ENCODE measurements at regions not wholly inside any gene's neighbourhood (a gene's known extent, or its start where the extent isn't known, plus 50 kb on each side); places are given as distances from the start of the nearest gene placed in this dataset.

GRCh38 chr2:30374380-30374779 is 72.7 kb upstream of the LCLAT1 start:
- Histone ChIP-seq H3K9me3 (no peaks in the 10 kb centered on the region), H3K9ac (ENCODE audit: low read depth in 2 of 2, low read length in 2 of 2) (no peak overlapping the region), H3K4me3 (no peak overlapping the region), H3K27me3 (no peaks in the 10 kb centered on the region), H3K27ac (no peak overlapping the region), H3K4me1 (no peaks in the 10 kb centered on the region), H3K36me3 (no peaks in the 10 kb centered on the region)
- TF ChIP-seq CTCF (IDR thresholded peaks at IDR 0.05) = no peak
- DNase-seq = no peak
- intact Hi-C loops (cut with DNase I) = no loop called here

DNA sequence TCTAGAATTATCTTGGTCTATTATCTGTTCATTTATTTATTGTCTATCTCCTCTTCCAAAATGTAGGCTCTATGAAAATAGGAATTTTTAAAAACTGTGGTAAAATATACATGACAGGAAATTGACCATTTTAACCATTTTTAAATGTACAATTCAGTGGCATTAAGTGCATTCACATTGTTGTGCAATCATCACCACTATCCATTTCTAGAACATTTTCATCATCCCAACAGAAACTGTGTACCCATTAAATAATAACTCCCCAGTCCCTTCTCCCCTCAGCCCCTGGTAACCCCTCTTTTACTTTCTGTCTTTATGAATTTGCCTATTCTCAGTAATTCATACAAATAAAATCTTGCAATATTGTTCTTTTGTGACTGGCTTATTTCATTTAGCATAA is 71.1 kb upstream of the LCLAT1 start:
- H3K36me3 ChIP-seq = no peaks in the 10 kb centered on the region
- intact Hi-C loops (cut with DNase I) = no loop called here

GRCh38 chr2:30379481-30379880 is 67.6 kb upstream of the LCLAT1 start:
- Histone ChIP-seq H3K36me3 (no peaks in the 10 kb centered on the region), H3K9me3 (no peaks in the 10 kb centered on the region), H3K27me3 (no peaks in the 10 kb centered on the region), H3K4me3 (no peak overlapping the region), H3K9ac (ENCODE audit: low read depth in 2 of 2, low read length in 2 of 2) (no peak overlapping the region), H3K4me1 (no peaks in the 10 kb centered on the region), H3K27ac (no peak overlapping the region)
- TF ChIP-seq CTCF (IDR thresholded peaks at IDR 0.05) = no peak
- intact Hi-C loops (cut with DNase I) = no loop called here
- DNase-seq = no peak

More for the DNA sequence above, 71.1 kb upstream of the LCLAT1 start:
- no peak for DNase-seq
- Histone ChIP-seq H3K4me3 (no peak overlapping the region), H3K9me3 (no peaks in the 10 kb centered on the region), H3K9ac (ENCODE audit: low read depth in 2 of 2, low read length in 2 of 2) (no peak overlapping the region), H3K4me1 (no peaks in the 10 kb centered on the region), H3K27ac (no peak overlapping the region), H3K27me3 (no peaks in the 10 kb centered on the region)
- TF ChIP-seq CTCF (IDR thresholded peaks at IDR 0.05) = no peak

GRCh38 chr2:30380824-30381223 is 66.2 kb upstream of the LCLAT1 start:
- H3K9me3 ChIP-seq = no peaks in the 10 kb centered on the region
- no peak overlapping the region for H3K9ac ChIP-seq (ENCODE audit: low read depth in 2 of 2, low read length in 2 of 2)
- no peak for DNase-seq
- no peaks in the 10 kb centered on the region for H3K4me1 ChIP-seq
- intact Hi-C loops (cut with DNase I) = no loop called here
- H3K36me3 ChIP-seq = no peaks in the 10 kb centered on the region
- no peak overlapping the region for H3K4me3 ChIP-seq
- TF ChIP-seq CTCF (IDR thresholded peaks at IDR 0.05) = no peak
- no peaks in the 10 kb centered on the region for H3K27me3 ChIP-seq
- no peak overlapping the region for H3K27ac ChIP-seq

DNA sequence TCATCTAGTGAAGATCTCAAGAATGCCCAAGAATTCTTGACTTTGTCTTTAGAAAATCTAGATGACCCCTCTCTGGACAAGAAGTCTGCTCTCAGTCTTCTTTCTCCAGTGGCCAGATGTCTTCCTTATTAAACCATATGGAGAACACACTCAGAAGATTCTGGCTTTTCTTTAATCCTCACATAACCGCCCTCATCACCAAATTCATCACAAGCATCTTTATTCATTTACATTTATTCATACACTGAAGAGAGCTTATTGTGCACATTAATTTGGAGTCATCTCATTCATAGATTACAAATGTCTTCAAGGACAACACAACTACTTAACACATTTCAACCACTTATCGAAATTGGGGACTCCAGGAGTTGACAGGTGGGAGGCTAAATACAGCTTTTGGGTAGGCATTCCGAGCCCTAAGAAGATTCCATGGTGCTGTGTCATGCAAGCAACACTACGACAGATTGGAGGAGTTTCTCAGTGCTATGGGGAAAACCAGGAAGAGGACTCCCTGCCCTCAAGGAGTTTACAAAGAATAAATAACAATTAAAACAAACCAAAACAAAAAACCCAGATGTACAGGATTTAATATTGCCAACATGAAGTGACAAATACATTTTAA is 64.8 kb upstream of the LCLAT1 start:
- H3K4me1 ChIP-seq = no peaks in the 10 kb centered on the region
- intact Hi-C loops (cut with DNase I) = no loop called here
- no peak overlapping the region for H3K27ac ChIP-seq
- no peak overlapping the region for H3K4me3 ChIP-seq
- H3K9me3 ChIP-seq = no peaks in the 10 kb centered on the region
- H3K27me3 ChIP-seq = no peaks in the 10 kb centered on the region
- no peak overlapping the region for H3K9ac ChIP-seq (ENCODE audit: low read depth in 2 of 2, low read length in 2 of 2)
- DNase-seq = no peak
- no peaks in the 10 kb centered on the region for H3K36me3 ChIP-seq
- TF ChIP-seq CTCF (IDR thresholded peaks at IDR 0.05) = no peak
